HEK293 (cell line): ENCODE measurements at regions not wholly inside any gene's neighbourhood (a gene's known extent, or its start where the extent isn't known, plus 50 kb on each side); places are given as distances from the start of the nearest gene placed in this dataset.

Experiments
- CTCF ChIA-PET: fragments of 350-600 bp; formaldehyde crosslinking; extraction: SDS; loops from one replicate; lab custom pipeline; 2021; ENCODE audit warnings: antibody characterized with exemption; lab: Yijun Ruan, JAX
- POLR2A ChIA-PET: fragments of 300-600 bp; formaldehyde crosslinking; extraction: SDS; loops from one replicate; lab custom pipeline; 2020; ENCODE audit warnings: antibody characterized with exemption, inconsistent platforms; lab: Yijun Ruan, JAX
- H3K27ac ChIP-seq: fragments of 200-500 bp; sonication (Bioruptor generic); 2 replicates; pipeline ENCODE4 v1.5.1; 2014; ENCODE audit warnings: low read depth, low read length, control low read depth, inconsistent platforms; ENCODE audit errors: extremely low read depth
- H3K36me3 ChIP-seq, 2 experiments: fragments of 200-500 bp in 1 of 2; sonication (Bioruptor generic) in 1 of 2; 1 replicate in 1 of 2; 2 replicates in 1 of 2; pipeline ENCODE4 v1.5.1; 2014 to 2017; ENCODE audit warnings: inconsistent platforms in 2 of 2, low read length in 2 of 2; ENCODE audit not compliant: control insufficient read depth in 2 of 2, insufficient read depth in 1 of 2
- H3K4me1 ChIP-seq: fragments of 200-500 bp; sonication (Bioruptor generic); 2 replicates; pipeline ENCODE4 v1.5.1; 2014; ENCODE audit warnings: mild to moderate bottlenecking, low read length, inconsistent platforms; ENCODE audit not compliant: control insufficient read depth, insufficient read depth
- H3K4me3 ChIP-seq: 2 replicates; pipeline ENCODE4 v1.5.1; 2011; ENCODE audit warnings: low read depth, mild to moderate bottlenecking, control low read depth, low read length, moderate library complexity
- H3K9me3 ChIP-seq: fragments of 200-500 bp; sonication (Bioruptor generic); 2 replicates; pipeline ENCODE4 v1.5.1; 2014; ENCODE audit warnings: low read depth, low read length, inconsistent platforms; ENCODE audit not compliant: control insufficient read depth, insufficient read depth
- REPIN1 ChIP-seq: fragments of 450-650 bp; formaldehyde crosslinking; IDR thresholded peaks from 2 replicates; pipeline ENCODE4 v1.5.1; 2017; ENCODE audit warnings: missing biosample characterization, missing genetic modification characterization, low read depth
- ZBTB1 ChIP-seq: fragments of 450-650 bp; formaldehyde crosslinking; IDR thresholded peaks from 2 replicates; pipeline ENCODE4 v1.5.1; 2016; ENCODE audit warnings: missing biosample characterization, missing genetic modification characterization
- ZBTB49 ChIP-seq: fragments of 450-650 bp; formaldehyde crosslinking; IDR thresholded peaks from 2 replicates; pipeline ENCODE4 v1.5.1; 2016; ENCODE audit warnings: missing biosample characterization, missing genetic modification characterization, low read depth
- ZFP3 ChIP-seq: fragments of 450-650 bp; formaldehyde crosslinking; IDR thresholded peaks from 2 replicates; pipeline ENCODE4 v1.5.1; 2016; ENCODE audit warnings: low read depth, missing biosample characterization, missing genetic modification characterization
- ZNF184 ChIP-seq: fragments of 450-650 bp; IDR thresholded peaks from 2 replicates; pipeline ENCODE4 v1.5.1; 2018; ENCODE audit warnings: missing biosample characterization, mild to moderate bottlenecking, missing genetic modification characterization
- ZNF398 ChIP-seq: fragments of 450-650 bp; formaldehyde crosslinking; IDR thresholded peaks from 2 replicates; pipeline ENCODE4 v1.5.1; 2017; ENCODE audit warnings: missing biosample characterization, missing genetic modification characterization
- ZNF488 ChIP-seq: fragments of 450-650 bp; formaldehyde crosslinking; IDR thresholded peaks from 2 replicates; pipeline ENCODE4 v1.5.1; 2016; ENCODE audit warnings: missing biosample characterization, missing genetic modification characterization
- ZNF501 ChIP-seq: fragments of 450-650 bp; formaldehyde crosslinking; IDR thresholded peaks from 2 replicates; pipeline ENCODE4 v1.5.1; 2016; ENCODE audit warnings: missing biosample characterization, missing genetic modification characterization
- ZNF621 ChIP-seq: fragments of 450-650 bp; formaldehyde crosslinking; IDR thresholded peaks from 2 replicates; pipeline ENCODE4 v1.5.1; 2017; ENCODE audit warnings: missing biosample characterization, missing genetic modification characterization
- ZNF654 ChIP-seq: fragments of 450-650 bp; formaldehyde crosslinking; IDR thresholded peaks from 2 replicates; pipeline ENCODE4 v1.5.1; 2016; ENCODE audit warnings: low read depth, missing biosample characterization, missing genetic modification characterization
- ZNF792 ChIP-seq: fragments of 450-650 bp; formaldehyde crosslinking; IDR thresholded peaks from 2 replicates; pipeline ENCODE4 v1.5.1; 2016; ENCODE audit warnings: missing biosample characterization, missing genetic modification characterization
- ZNF830 ChIP-seq: fragments of 450-650 bp; IDR thresholded peaks from 2 replicates; pipeline ENCODE4 v1.5.0; 2018; ENCODE audit warnings: missing biosample characterization, missing genetic modification characterization, low read depth, mild to moderate bottlenecking, moderate library complexity
- ZSCAN16 ChIP-seq: fragments of 450-650 bp; formaldehyde crosslinking; IDR thresholded peaks from 2 replicates; pipeline ENCODE4 v1.5.1; 2016; ENCODE audit warnings: missing biosample characterization, missing genetic modification characterization
- TF ChIP-seq, protein P1 (sequence below): fragments of 450-650 bp; formaldehyde crosslinking; IDR thresholded peaks from 2 replicates; pipeline ENCODE4 v1.5.0; 2017; ENCODE audit warnings: missing biosample characterization, missing genetic modification characterization, borderline replicate concordance
- TF ChIP-seq, protein P2 (sequence below): fragments of 450-650 bp; formaldehyde crosslinking; IDR thresholded peaks from 2 replicates; pipeline ENCODE4 v1.5.1; 2017; ENCODE audit warnings: missing biosample characterization, missing genetic modification characterization
- TF ChIP-seq, protein P3 (sequence below): fragments of 450-650 bp; formaldehyde crosslinking; IDR thresholded peaks from 2 replicates; pipeline ENCODE4 v1.5.1; 2016; ENCODE audit warnings: missing biosample characterization, missing genetic modification characterization
- TF ChIP-seq, protein P4 (sequence below): fragments of 450-650 bp; formaldehyde crosslinking; IDR thresholded peaks from 2 replicates; pipeline ENCODE4 v1.5.1; 2016; ENCODE audit warnings: missing biosample characterization, missing genetic modification characterization, borderline replicate concordance

GRCh38 chr5:118479285-118479684 lies 509.1 kb downstream of the DTWD2 start:
- no peaks in the 10 kb centered on the region for H3K36me3 ChIP-seq
- H3K27ac ChIP-seq: no peak overlapping the region
- TF ChIP-seq ZNF654 (tag by site-specific recombination): no peak
- no peak for TF ChIP-seq ZBTB1 (tag by site-specific recombination)
- TF ChIP-seq ZNF184 (tag by site-specific recombination): no peak
- TF ChIP-seq ZBTB49 (tag by site-specific recombination): no peak
- no peak for TF ChIP-seq ZNF488 (tag by site-specific recombination)
- TF ChIP-seq ZFP3: no peak
- no peak for TF ChIP-seq ZNF792 (tag by site-specific recombination)
- no peak for TF ChIP-seq REPIN1 (tag by site-specific recombination)
- TF ChIP-seq ZNF501 (tag by site-specific recombination): no peak
- TF ChIP-seq, protein P1, sequence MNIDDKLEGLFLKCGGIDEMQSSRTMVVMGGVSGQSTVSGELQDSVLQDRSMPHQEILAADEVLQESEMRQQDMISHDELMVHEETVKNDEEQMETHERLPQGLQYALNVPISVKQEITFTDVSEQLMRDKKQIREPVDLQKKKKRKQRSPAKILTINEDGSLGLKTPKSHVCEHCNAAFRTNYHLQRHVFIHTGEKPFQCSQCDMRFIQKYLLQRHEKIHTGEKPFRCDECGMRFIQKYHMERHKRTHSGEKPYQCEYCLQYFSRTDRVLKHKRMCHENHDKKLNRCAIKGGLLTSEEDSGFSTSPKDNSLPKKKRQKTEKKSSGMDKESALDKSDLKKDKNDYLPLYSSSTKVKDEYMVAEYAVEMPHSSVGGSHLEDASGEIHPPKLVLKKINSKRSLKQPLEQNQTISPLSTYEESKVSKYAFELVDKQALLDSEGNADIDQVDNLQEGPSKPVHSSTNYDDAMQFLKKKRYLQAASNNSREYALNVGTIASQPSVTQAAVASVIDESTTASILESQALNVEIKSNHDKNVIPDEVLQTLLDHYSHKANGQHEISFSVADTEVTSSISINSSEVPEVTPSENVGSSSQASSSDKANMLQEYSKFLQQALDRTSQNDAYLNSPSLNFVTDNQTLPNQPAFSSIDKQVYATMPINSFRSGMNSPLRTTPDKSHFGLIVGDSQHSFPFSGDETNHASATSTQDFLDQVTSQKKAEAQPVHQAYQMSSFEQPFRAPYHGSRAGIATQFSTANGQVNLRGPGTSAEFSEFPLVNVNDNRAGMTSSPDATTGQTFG (tag by site-specific recombination): no peak
- TF ChIP-seq, protein P2, sequence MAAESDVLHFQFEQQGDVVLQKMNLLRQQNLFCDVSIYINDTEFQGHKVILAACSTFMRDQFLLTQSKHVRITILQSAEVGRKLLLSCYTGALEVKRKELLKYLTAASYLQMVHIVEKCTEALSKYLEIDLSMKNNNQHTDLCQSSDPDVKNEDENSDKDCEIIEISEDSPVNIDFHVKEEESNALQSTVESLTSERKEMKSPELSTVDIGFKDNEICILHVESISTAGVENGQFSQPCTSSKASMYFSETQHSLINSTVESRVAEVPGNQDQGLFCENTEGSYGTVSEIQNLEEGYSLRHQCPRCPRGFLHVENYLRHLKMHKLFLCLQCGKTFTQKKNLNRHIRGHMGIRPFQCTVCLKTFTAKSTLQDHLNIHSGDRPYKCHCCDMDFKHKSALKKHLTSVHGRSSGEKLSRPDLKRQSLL: no peak
- TF ChIP-seq ZNF830 (tag by site-specific recombination): no peak
- no peak for TF ChIP-seq ZNF398 (tag by site-specific recombination)
- no peak for TF ChIP-seq ZNF621 (tag by site-specific recombination)
- TF ChIP-seq, protein P3, sequence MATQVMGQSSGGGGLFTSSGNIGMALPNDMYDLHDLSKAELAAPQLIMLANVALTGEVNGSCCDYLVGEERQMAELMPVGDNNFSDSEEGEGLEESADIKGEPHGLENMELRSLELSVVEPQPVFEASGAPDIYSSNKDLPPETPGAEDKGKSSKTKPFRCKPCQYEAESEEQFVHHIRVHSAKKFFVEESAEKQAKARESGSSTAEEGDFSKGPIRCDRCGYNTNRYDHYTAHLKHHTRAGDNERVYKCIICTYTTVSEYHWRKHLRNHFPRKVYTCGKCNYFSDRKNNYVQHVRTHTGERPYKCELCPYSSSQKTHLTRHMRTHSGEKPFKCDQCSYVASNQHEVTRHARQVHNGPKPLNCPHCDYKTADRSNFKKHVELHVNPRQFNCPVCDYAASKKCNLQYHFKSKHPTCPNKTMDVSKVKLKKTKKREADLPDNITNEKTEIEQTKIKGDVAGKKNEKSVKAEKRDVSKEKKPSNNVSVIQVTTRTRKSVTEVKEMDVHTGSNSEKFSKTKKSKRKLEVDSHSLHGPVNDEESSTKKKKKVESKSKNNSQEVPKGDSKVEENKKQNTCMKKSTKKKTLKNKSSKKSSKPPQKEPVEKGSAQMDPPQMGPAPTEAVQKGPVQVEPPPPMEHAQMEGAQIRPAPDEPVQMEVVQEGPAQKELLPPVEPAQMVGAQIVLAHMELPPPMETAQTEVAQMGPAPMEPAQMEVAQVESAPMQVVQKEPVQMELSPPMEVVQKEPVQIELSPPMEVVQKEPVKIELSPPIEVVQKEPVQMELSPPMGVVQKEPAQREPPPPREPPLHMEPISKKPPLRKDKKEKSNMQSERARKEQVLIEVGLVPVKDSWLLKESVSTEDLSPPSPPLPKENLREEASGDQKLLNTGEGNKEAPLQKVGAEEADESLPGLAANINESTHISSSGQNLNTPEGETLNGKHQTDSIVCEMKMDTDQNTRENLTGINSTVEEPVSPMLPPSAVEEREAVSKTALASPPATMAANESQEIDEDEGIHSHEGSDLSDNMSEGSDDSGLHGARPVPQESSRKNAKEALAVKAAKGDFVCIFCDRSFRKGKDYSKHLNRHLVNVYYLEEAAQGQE (tag by site-specific recombination): no peak
- no peak for TF ChIP-seq ZSCAN16 (tag by site-specific recombination)
- TF ChIP-seq, protein P4, sequence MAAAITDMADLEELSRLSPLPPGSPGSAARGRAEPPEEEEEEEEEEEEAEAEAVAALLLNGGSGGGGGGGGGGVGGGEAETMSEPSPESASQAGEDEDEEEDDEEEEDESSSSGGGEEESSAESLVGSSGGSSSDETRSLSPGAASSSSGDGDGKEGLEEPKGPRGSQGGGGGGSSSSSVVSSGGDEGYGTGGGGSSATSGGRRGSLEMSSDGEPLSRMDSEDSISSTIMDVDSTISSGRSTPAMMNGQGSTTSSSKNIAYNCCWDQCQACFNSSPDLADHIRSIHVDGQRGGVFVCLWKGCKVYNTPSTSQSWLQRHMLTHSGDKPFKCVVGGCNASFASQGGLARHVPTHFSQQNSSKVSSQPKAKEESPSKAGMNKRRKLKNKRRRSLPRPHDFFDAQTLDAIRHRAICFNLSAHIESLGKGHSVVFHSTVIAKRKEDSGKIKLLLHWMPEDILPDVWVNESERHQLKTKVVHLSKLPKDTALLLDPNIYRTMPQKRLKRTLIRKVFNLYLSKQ: no peak
- no peak overlapping the region for H3K4me3 ChIP-seq
- POLR2A ChIA-PET: no interaction called here
- H3K4me1 ChIP-seq: no peaks in the 10 kb centered on the region
- CTCF ChIA-PET: interaction anchor here (0.7 kb wide), 1 partner anchor 27 kb away, joined by 3 read pairs; no protein-coding TSS in a partner anchor
- H3K9me3 ChIP-seq: no peaks in the 10 kb centered on the region
